ENCODE measurements at regions not wholly inside any gene's neighbourhood (a gene's known extent, or its start where the extent isn't known, plus 50 kb on each side); places are given as distances from the start of the nearest gene placed in this dataset.

GRCh38 chr3:10616321-10616720 is 110.9 kb upstream of the ATP2B2 start:
- DNase-seq (ENCODE audit: low read depth, low spot score) (no peak), FAIRE-seq (no peak)
- Histone ChIP-seq H3K9me1 (replicated peaks; ENCODE audit: control insufficient read depth, extremely low read depth, insufficient read depth, low read length) (no peaks in the 10 kb centered on the region), H3K4me3 (replicated peaks in 1 of 3; ENCODE audit: insufficient read depth in 1 of 3, low read depth in 1 of 3, low read length in 3 of 3) (no peak overlapping the region), H3K4me1 (ENCODE audit: control insufficient read depth, extremely low read depth, insufficient read depth, low read length) (no peaks in the 10 kb centered on the region), H3K4me2 (ENCODE audit: insufficient read depth, low read length) (no peak overlapping the region), H3K36me3 (ENCODE audit: control insufficient read depth in 2 of 2, extremely low read depth in 1 of 2, insufficient read depth in 2 of 2, low read length in 2 of 2) (no peaks in the 10 kb centered on the region), H2AFZ (ENCODE audit: low read depth, low read length) (no peak overlapping the region), H3K9ac (replicated peaks; ENCODE audit: extremely low read depth, insufficient read depth, low read length) (no peak overlapping the region), H3K79me2 (ENCODE audit: control insufficient read depth, insufficient read depth, low read length) (no peaks in the 10 kb centered on the region), H3K27me3 (ENCODE audit: control insufficient read depth in 2 of 2, insufficient read depth in 2 of 2, low read length in 2 of 2) (no peaks in the 10 kb centered on the region), H3K27ac (ENCODE audit: insufficient read depth, low read depth, low read length) (no peak overlapping the region), H3K9me3 (replicated peaks; ENCODE audit: control insufficient read depth, insufficient read depth, low read length) (no peaks in the 10 kb centered on the region), H4K20me1 (replicated peaks; ENCODE audit: control insufficient read depth, extremely low read depth, insufficient read depth, low read length) (no peaks in the 10 kb centered on the region)
- intact Hi-C loops (cut with micrococcal nuclease) (no loop called here), dilution Hi-C loops (cut with MboI; ENCODE audit: extremely low pct_ligation_motif_present, low sequenced_read_pairs) (no loop called here)
- ChIA-PET POLR2A (no interaction called here), CTCF (no interaction called here)
- no TSS peak for BruUV-seq (replicated peaks)
- TF ChIP-seq MYC (IDR thresholded peaks at IDR 0.05; ENCODE audit: low read depth, low read length), result no peak
- TF ChIP-seq CTCF (IDR thresholded peaks at IDR 0.05; ENCODE audit: extremely low read depth in 1 of 2, insufficient read depth in 1 of 2, low read depth in 1 of 2, low read length in 2 of 2), result no peak
- TF ChIP-seq POLR2AphosphoS5 (IDR thresholded peaks at IDR 0.05; ENCODE audit: insufficient read depth, low read depth, low read length), result no peak
- TF ChIP-seq EZH2 (IDR thresholded peaks at IDR 0.05; ENCODE audit: borderline replicate concordance, low read depth, low read length, severe bottlenecking), result no peak
- no peak for TF ChIP-seq MAX (IDR thresholded peaks at IDR 0.05; ENCODE audit: insufficient read depth, insufficient read length)
- TF ChIP-seq POLR2A (IDR thresholded peaks at IDR 0.05; ENCODE audit: low read depth, low read length), result no peak
- TF ChIP-seq JUN (IDR thresholded peaks at IDR 0.05; ENCODE audit: borderline replicate concordance, insufficient read depth, insufficient read length, low read depth), result no peak
- TF ChIP-seq GATA2 (IDR thresholded peaks at IDR 0.05; ENCODE audit: insufficient read depth, insufficient read length, low read depth, low read length), result no peak
- TF ChIP-seq FOS (IDR thresholded peaks at IDR 0.05; ENCODE audit: borderline replicate concordance, insufficient read depth, low read length), result no peak
